HepG2 (cell line): ENCODE measurements at regions not wholly inside any gene's neighbourhood (a gene's known extent, or its start where the extent isn't known, plus 50 kb on each side); places are given as distances from the start of the nearest gene placed in this dataset.

Experiments used
- ATAC-seq: fragments of 200-7000 bp; cut with Tn5 transposase; 3 replicates; pipeline ENCODE4 v1.9.1; 2020; ENCODE audit warnings: mild to moderate bottlenecking, moderate library complexity
- BruUV-seq: library from RNA; stranded (reverse); fragments of 400-500 nt; replicated peaks from 2 replicates; lab custom pipeline; 2021; lab: Mats Ljungman, UMichigan
- CTCF ChIA-PET: fragments of 300-600 bp; formaldehyde crosslinking; extraction: SDS; loops from one replicate; lab custom pipeline; 2021; ENCODE audit warnings: low total read pairs, inconsistent platforms, low intra/inter-chr PET ratio; lab: Yijun Ruan, JAX
- POLR2A ChIA-PET: fragments of 350-600 bp; sonication (Branson Sonifier 250); formaldehyde crosslinking; loops from one replicate; lab custom pipeline; 2020; ENCODE audit warnings: antibody characterized with exemption, inconsistent platforms; lab: Yijun Ruan, JAX
- DNase-seq: peaks from one replicate; pipeline ENCODE4 v3.0.0-alpha.2; 2015; ENCODE audit warnings: low spot score
- FAIRE-seq: peaks from 3 replicates; lab custom pipeline; 2011; peaks lifted over from hg19 to GRCh38; lab: Jason Lieb, UNC
- H2AFZ ChIP-seq: one replicate; pipeline ENCODE4 v1.6.1; 2011; ENCODE audit warnings: low read length, inconsistent platforms
- H3K27ac ChIP-seq: fragments of 300-600 bp; 3 replicates; pipeline ENCODE4 v1.8.0; 2011; ENCODE audit warnings: mixed run types, mild to moderate bottlenecking, mixed read lengths, low read length, inconsistent platforms; ENCODE audit not compliant: insufficient read depth; ENCODE audit errors: extremely low read length
- H3K27me3 ChIP-seq, 2 experiments: fragments of 200-600 bp in 1 of 2; 2 replicates in 1 of 2; 3 replicates in 1 of 2; pipeline versions ENCODE4 v1.6.0 to v1.8.0; 2011; ENCODE audit warnings: low read length in 2 of 2, mild to moderate bottlenecking in 2 of 2, moderate library complexity in 2 of 2, inconsistent platforms in 1 of 2; ENCODE audit not compliant: insufficient read depth in 2 of 2, control insufficient read depth in 1 of 2
- H3K36me3 ChIP-seq, 2 experiments: fragments of 200-600 bp in 1 of 2; replicated peaks in 1 of 2; 2 replicates in 1 of 2; 3 replicates in 1 of 2; pipeline versions ENCODE4 v1.5.1 to v1.8.0; 2011; ENCODE audit warnings: low read length in 2 of 2, inconsistent platforms in 1 of 2; ENCODE audit not compliant: insufficient read depth in 2 of 2, control insufficient read depth in 1 of 2
- H3K4me1 ChIP-seq: 2 replicates; pipeline ENCODE4 v1.5.1; 2012; ENCODE audit warnings: low read length, inconsistent platforms; ENCODE audit not compliant: insufficient read depth
- H3K4me2 ChIP-seq: 2 replicates; pipeline ENCODE4 v1.6.0; 2011; ENCODE audit warnings: low read depth, low read length, inconsistent platforms
- H3K4me3 ChIP-seq, 3 experiments: fragments of 200-600 bp in 1 of 3; sonication (generic), shearing (Covaris generic) in 1 of 3; replicated peaks in 1 of 3; 2 replicates each; pipeline ENCODE4 v1.5.1; 2011 to 2016; ENCODE audit warnings: low read length in 3 of 3, inconsistent platforms in 2 of 3, low read depth in 2 of 3, mild to moderate bottlenecking in 2 of 3, control low read depth in 1 of 3, mixed read lengths in 1 of 3; ENCODE audit not compliant: insufficient read depth in 1 of 3
- H3K79me2 ChIP-seq: one replicate; pipeline ENCODE4 v1.6.1; 2011; ENCODE audit warnings: low read length, inconsistent platforms; ENCODE audit not compliant: insufficient read depth
- H3K9ac ChIP-seq: 2 replicates; pipeline ENCODE4 v1.6.0; 2011; ENCODE audit warnings: mild to moderate bottlenecking, low read depth, low read length, inconsistent platforms; ENCODE audit not compliant: insufficient read depth
- H3K9me3 ChIP-seq: 2 replicates; pipeline ENCODE4 v1.5.1; 2012; ENCODE audit warnings: mild to moderate bottlenecking, low read length
- H4K20me1 ChIP-seq: 2 replicates; pipeline ENCODE4 v1.6.0; 2011; ENCODE audit warnings: inconsistent platforms, mild to moderate bottlenecking, low read length, moderate library complexity; ENCODE audit not compliant: insufficient read depth
- FOXC1 ChIP-seq: sonication (generic); formaldehyde crosslinking; IDR thresholded peaks from 2 replicates; pipeline ENCODE4 v1.8.0; 2022; ENCODE audit warnings: mild to moderate bottlenecking, missing genetic modification reagents, borderline replicate concordance
- MXI1 ChIP-seq: IDR thresholded peaks from 3 replicates; pipeline ENCODE4 v1.6.1; 2012; ENCODE audit warnings: low read depth, low read length, inconsistent platforms, borderline replicate concordance
- NR2C2 ChIP-seq: sonication (generic); formaldehyde crosslinking; IDR thresholded peaks from 2 replicates; pipeline ENCODE4 v1.4.0; 2020; ENCODE audit warnings: missing genetic modification reagents, mild to moderate bottlenecking, moderate library complexity, borderline replicate concordance
- PITX1 ChIP-seq: sonication (generic); formaldehyde crosslinking; IDR thresholded peaks from 2 replicates; pipeline ENCODE4 v1.5.1; 2020; ENCODE audit warnings: mild to moderate bottlenecking, missing genetic modification reagents
- POGK ChIP-seq: sonication (generic); formaldehyde crosslinking; conservative IDR thresholded peaks from 2 replicates; pipeline ENCODE4 v1.8.0; 2022; ENCODE audit warnings: mild to moderate bottlenecking, moderate library complexity, missing genetic modification reagents
- REL ChIP-seq: sonication (generic); formaldehyde crosslinking; conservative IDR thresholded peaks from 2 replicates; pipeline ENCODE4 v1.8.0; 2022; ENCODE audit warnings: mild to moderate bottlenecking, missing genetic modification reagents, moderate library complexity
- SATB2 ChIP-seq: sonication (generic); formaldehyde crosslinking; IDR thresholded peaks from 2 replicates; pipeline ENCODE4 v1.5.0; 2020; ENCODE audit warnings: missing genetic modification reagents
- SCMH1 ChIP-seq: sonication (generic); formaldehyde crosslinking; IDR thresholded peaks from 2 replicates; pipeline ENCODE4 v1.9.0; 2021; ENCODE audit warnings: missing genetic modification reagents, mild to moderate bottlenecking, borderline replicate concordance
- SNRNP70 ChIP-seq: fragments of 200-400 bp; formaldehyde crosslinking; IDR thresholded peaks from 2 replicates; pipeline ENCODE4 v1.6.1; 2017; ENCODE audit warnings: mild to moderate bottlenecking, low read depth, low read length, moderate library complexity
- XBP1 ChIP-seq: sonication (generic); formaldehyde crosslinking; IDR thresholded peaks from 2 replicates; pipeline ENCODE4 v1.5.0; 2020; ENCODE audit warnings: missing genetic modification reagents
- ZNF768 ChIP-seq: sonication (generic); formaldehyde crosslinking; IDR thresholded peaks from 2 replicates; pipeline ENCODE4 v1.4.0; 2020; ENCODE audit warnings: missing genetic modification reagents
- WGBS: methylation state at CpG from one replicate; pipeline ENCODE4 v1.1.6; 2017; ENCODE audit warnings: low lambda C conversion rate; 5-methylcytosine and 5-hydroxymethylcytosine counted together
- in situ Hi-C: cut with HindIII; loops from 2 replicates; pipeline ENCODE4 v1.10.0; 2017; ENCODE audit warnings: low pct_unique_long_range_greater_than_20kb; ENCODE audit not compliant: extremely low pct_ligation_motif_present
- intact Hi-C: fragments of 100-400 bp; cut with micrococcal nuclease; formaldehyde crosslinking; loops from one replicate; pipeline ENCODE4 v1.10.0; 2022; ENCODE audit not compliant: unreplicated experiment
- TF ChIP-seq, protein P1 (sequence below): sonication (generic); formaldehyde crosslinking; IDR thresholded peaks from 2 replicates; pipeline ENCODE4 v1.4.0; 2020; ENCODE audit warnings: missing genetic modification reagents; ENCODE audit errors: not compliant biosample characterization
- TF ChIP-seq, protein P2 (sequence below): sonication (generic); formaldehyde crosslinking; IDR thresholded peaks from 2 replicates; pipeline ENCODE4 v1.4.0; 2020; ENCODE audit warnings: low read depth, missing genetic modification reagents
- TF ChIP-seq, protein P3 (sequence below): sonication (generic); formaldehyde crosslinking; conservative IDR thresholded peaks from 2 replicates; pipeline ENCODE4 v1.4.0; 2020; ENCODE audit warnings: mild to moderate bottlenecking, missing genetic modification reagents, moderate library complexity

GRCh38 chrX:39201305-39201990 is 400.2 kb downstream of the MID1IP1 start:
- BruUV-seq, result no TSS peak
- intact Hi-C loops, result no loop called here
- in situ Hi-C loops, result no loop called here
- H3K4me1 ChIP-seq, result no peaks in the 10 kb centered on the region
- CTCF ChIA-PET, result no interaction called here
- H3K79me2 ChIP-seq, result no peaks in the 10 kb centered on the region
- no peak for ATAC-seq
- H4K20me1 ChIP-seq, result no peaks in the 10 kb centered on the region
- POLR2A ChIA-PET, result no interaction called here
- no peak for FAIRE-seq
- no peak overlapping the region for H3K4me3 ChIP-seq
- no peak overlapping the region for H3K9ac ChIP-seq
- no peak overlapping the region for H3K4me2 ChIP-seq
- H3K9me3 ChIP-seq, result no peaks in the 10 kb centered on the region
- WGBS, result 67% methylated on average over 3 of the region's 6 CpGs
- no peaks in the 10 kb centered on the region for H3K36me3 ChIP-seq
- no peak for DNase-seq
- no peak overlapping the region for H3K27ac ChIP-seq
- H2AFZ ChIP-seq, result no peak overlapping the region
- no peaks in the 10 kb centered on the region for H3K27me3 ChIP-seq
- no peak for TF ChIP-seq SNRNP70
- TF ChIP-seq, protein P1, sequence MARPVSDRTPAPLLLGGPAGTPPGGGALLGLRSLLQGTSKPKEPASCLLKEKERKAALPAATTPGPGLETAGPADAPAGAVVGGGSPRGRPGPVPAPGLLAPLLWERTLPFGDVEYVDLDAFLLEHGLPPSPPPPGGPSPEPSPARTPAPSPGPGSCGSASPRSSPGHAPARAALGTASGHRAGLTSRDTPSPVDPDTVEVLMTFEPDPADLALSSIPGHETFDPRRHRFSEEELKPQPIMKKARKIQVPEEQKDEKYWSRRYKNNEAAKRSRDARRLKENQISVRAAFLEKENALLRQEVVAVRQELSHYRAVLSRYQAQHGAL (CRISPR knock-in tag), result no peak
- TF ChIP-seq POGK (CRISPR knock-in tag), result no peak
- no peak for TF ChIP-seq SCMH1
- TF ChIP-seq, protein P2, sequence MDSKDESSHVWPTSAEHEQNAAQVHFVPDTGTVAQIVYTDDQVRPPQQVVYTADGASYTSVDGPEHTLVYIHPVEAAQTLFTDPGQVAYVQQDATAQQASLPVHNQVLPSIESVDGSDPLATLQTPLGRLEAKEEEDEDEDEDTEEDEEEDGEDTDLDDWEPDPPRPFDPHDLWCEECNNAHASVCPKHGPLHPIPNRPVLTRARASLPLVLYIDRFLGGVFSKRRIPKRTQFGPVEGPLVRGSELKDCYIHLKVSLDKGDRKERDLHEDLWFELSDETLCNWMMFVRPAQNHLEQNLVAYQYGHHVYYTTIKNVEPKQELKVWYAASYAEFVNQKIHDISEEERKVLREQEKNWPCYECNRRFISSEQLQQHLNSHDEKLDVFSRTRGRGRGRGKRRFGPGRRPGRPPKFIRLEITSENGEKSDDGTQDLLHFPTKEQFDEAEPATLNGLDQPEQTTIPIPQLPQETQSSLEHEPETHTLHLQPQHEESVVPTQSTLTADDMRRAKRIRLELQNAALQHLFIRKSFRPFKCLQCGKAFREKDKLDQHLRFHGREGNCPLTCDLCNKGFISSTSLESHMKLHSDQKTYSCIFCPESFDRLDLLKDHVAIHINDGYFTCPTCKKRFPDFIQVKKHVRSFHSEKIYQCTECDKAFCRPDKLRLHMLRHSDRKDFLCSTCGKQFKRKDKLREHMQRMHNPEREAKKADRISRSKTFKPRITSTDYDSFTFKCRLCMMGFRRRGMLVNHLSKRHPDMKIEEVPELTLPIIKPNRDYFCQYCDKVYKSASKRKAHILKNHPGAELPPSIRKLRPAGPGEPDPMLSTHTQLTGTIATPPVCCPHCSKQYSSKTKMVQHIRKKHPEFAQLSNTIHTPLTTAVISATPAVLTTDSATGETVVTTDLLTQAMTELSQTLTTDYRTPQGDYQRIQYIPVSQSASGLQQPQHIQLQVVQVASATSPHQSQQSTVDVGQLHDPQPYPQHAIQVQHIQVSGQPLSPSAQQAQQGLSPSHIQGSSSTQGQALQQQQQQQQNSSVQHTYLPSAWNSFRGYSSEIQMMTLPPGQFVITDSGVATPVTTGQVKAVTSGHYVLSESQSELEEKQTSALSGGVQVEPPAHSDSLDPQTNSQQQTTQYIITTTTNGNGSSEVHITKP (CRISPR knock-in tag), result no peak
- TF ChIP-seq PITX1 (CRISPR knock-in tag), result no peak
- no peak for TF ChIP-seq FOXC1 (CRISPR knock-in tag)
- TF ChIP-seq, protein P3, sequence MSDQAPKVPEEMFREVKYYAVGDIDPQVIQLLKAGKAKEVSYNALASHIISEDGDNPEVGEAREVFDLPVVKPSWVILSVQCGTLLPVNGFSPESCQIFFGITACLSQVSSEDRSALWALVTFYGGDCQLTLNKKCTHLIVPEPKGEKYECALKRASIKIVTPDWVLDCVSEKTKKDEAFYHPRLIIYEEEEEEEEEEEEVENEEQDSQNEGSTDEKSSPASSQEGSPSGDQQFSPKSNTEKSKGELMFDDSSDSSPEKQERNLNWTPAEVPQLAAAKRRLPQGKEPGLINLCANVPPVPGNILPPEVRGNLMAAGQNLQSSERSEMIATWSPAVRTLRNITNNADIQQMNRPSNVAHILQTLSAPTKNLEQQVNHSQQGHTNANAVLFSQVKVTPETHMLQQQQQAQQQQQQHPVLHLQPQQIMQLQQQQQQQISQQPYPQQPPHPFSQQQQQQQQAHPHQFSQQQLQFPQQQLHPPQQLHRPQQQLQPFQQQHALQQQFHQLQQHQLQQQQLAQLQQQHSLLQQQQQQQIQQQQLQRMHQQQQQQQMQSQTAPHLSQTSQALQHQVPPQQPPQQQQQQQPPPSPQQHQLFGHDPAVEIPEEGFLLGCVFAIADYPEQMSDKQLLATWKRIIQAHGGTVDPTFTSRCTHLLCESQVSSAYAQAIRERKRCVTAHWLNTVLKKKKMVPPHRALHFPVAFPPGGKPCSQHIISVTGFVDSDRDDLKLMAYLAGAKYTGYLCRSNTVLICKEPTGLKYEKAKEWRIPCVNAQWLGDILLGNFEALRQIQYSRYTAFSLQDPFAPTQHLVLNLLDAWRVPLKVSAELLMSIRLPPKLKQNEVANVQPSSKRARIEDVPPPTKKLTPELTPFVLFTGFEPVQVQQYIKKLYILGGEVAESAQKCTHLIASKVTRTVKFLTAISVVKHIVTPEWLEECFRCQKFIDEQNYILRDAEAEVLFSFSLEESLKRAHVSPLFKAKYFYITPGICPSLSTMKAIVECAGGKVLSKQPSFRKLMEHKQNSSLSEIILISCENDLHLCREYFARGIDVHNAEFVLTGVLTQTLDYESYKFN (CRISPR knock-in tag), result no peak
- TF ChIP-seq ZNF768 (CRISPR knock-in tag), result no peak
- no peak for TF ChIP-seq SATB2 (CRISPR knock-in tag)
- no peak for TF ChIP-seq MXI1
- no peak for TF ChIP-seq XBP1 (CRISPR knock-in tag)
- no peak for TF ChIP-seq REL (CRISPR knock-in tag)
- TF ChIP-seq NR2C2 (CRISPR knock-in tag), result no peak
